Cardiac septum (tissue), 1 donor: ENCODE measurements at regions not wholly inside any gene's neighbourhood (a gene's known extent, or its start where the extent isn't known, plus 50 kb on each side); places are given as distances from the start of the nearest gene placed in this dataset.

Experiments
- DNase-seq: peaks from one replicate; pipeline ENCODE4 v3.0.0-alpha.2; 2020; ENCODE audit warnings: low spot score
- intact Hi-C: fragments of 100-400 bp; cut with DNase I; formaldehyde crosslinking; loops from one replicate; pipeline ENCODE4 v1.14.0; 2022
- donor health status: DM: no; HTN: no; CAD: no.

DNA sequence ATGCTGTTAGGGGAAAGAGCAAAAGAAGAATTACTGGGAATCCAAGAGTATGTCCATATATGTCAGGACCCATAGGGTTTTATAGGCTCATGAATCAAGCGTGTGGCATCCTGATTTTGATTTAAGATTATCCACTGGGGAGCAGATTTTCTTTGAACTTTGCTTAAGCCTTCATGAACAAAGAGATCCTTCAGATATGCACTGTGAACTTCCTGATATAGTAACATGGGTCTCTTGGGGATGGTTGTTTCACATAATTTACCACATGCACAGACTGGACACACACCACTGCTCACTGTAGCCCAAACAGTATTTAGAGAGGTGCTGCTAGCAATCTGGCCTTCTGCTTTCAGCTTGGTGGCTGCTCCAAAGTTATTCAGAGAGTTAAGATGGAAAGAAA, 200.9 kb upstream of the ZPLD1 start:
- no peak for DNase-seq
- intact Hi-C loops, result no loop called here

- intact Hi-C loops, result no loop called here
- DNase-seq, result no peak
Measured at GRCh38 chr3:102235679-102236078, 199.1 kb upstream of the ZPLD1 start.

GRCh38 chr3:102237181-102237580, 197.6 kb upstream of the ZPLD1 start:
- no peak for DNase-seq
- intact Hi-C loops, result no loop called here

DNA sequence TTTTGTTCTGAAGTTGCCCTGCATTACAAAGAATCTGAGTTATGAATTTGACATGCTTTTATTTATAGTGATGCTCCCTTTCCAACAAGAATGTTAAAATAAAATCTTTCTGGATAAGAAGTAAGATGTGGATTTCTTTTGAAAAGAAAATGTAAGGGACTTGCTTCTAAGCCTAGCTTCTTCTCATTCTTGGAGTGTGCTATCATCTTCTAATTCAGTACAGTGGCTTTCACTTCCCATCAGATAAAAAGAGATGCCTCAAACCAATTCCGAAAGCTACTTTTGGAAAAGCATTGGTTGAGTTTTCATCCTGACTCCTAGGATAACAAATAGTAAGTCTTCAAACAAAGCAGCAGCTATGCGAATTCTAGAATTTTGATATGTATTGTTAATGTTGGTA, 197.0 kb upstream of the ZPLD1 start:
- DNase-seq, result no peak
- intact Hi-C loops, result no loop called here

GRCh38 chr3:102238362-102238761, 196.5 kb upstream of the ZPLD1 start:
- DNase-seq, result no peak
- intact Hi-C loops, result no loop called here

- DNase-seq, result no peak
- intact Hi-C loops, result no loop called here
Measured at GRCh38 chr3:102240720-102241119, 194.1 kb upstream of the ZPLD1 start.

- intact Hi-C loops, result no loop called here
- DNase-seq, result no peak
Measured at GRCh38 chr3:102248981-102249705, 185.7 kb upstream of the ZPLD1 start.

DNA sequence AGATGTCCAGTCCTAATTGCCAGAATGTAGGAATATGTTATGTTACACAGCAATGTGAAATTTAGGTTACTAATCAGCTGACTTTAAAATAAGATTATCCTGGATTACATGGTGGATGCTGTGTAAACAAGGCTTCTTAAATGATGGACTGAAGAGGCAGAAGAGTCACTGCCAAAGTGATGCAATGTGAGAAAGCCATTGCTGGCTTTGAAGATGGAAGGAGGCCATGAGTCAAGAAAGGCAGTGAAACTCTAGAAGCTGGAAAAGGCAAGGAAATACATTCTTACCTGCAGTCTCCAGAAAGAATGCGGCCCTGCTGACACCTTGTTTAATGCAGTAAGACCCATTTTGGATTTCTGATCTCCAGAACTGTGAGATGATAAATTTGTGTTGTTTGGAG, 179.1 kb upstream of the ZPLD1 start:
- no peak for DNase-seq
- intact Hi-C loops, result no loop called here

- intact Hi-C loops, result no loop called here
- DNase-seq, result no peak
Measured at GRCh38 chr3:102258666-102259227, 176.1 kb upstream of the ZPLD1 start.

- intact Hi-C loops, result no loop called here
- no peak for DNase-seq
Measured at GRCh38 chr3:102259663-102260062, 175.2 kb upstream of the ZPLD1 start.

DNA sequence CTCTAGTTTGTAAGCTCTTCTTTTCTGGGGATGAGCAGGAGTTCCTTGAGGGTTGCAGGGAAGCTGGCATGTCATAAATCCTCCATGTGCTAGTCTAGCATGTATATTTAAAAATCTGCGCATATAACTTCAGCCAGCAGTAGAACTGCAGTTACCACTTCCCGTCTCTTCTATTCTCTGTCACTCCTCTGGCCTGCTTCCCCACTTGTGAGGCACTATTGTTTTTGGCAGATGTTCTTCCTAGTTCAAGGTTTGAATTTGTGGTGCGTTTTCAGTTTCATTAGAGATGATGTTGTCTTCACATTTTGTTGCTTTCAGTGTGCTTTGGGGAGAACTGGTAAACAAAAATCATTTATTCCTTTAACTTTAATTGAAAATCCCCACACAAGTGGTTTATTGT, 169.1 kb upstream of the ZPLD1 start:
- no peak for DNase-seq
- intact Hi-C loops, result no loop called here

DNA sequence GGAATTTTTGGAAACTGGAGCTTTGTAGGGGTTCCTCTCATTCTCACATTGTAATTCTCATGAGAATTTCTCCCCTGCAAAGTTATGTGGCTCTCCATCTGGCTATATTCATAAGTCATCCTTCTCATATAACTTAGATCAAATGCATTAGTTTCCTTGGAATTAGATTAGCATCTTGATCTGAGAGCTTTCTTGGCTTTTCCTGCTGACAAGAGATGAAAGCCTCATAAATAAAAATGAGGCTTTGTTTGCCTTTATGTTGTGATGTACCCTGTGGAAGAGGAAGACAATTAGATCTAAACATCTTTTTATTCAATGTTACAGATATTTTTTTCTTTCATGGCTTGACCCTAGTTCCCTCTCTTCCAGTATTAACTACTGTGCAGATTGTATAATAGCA, 165.4 kb upstream of the ZPLD1 start:
- intact Hi-C loops, result no loop called here

DNA sequence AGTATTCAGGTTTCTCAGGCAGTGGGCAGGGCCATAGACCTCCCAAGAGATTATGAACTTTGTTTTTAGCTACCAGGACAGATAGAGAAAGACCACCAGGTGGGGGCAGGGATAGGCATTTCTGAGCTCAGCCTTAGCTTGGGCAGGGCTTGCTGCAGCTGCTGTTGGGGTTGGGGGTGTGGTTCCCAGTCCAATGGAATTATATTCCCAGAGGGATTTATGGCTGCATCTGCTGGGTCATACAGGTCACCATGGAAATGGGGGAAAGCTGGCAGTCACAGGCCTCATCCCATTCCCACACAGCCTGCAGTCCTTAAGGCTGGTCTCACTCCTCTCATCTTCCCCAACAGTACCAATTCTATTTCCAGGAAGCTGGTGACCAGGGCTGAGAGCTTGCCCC, 144.6 kb upstream of the ZPLD1 start:
- no peak for DNase-seq
- intact Hi-C loops, result no loop called here

More for the DNA sequence above, 165.4 kb upstream of the ZPLD1 start:
- DNase-seq, result no peak

GRCh38 chr3:102295756-102296155, 139.1 kb upstream of the ZPLD1 start:
- intact Hi-C loops, result no loop called here

DNA sequence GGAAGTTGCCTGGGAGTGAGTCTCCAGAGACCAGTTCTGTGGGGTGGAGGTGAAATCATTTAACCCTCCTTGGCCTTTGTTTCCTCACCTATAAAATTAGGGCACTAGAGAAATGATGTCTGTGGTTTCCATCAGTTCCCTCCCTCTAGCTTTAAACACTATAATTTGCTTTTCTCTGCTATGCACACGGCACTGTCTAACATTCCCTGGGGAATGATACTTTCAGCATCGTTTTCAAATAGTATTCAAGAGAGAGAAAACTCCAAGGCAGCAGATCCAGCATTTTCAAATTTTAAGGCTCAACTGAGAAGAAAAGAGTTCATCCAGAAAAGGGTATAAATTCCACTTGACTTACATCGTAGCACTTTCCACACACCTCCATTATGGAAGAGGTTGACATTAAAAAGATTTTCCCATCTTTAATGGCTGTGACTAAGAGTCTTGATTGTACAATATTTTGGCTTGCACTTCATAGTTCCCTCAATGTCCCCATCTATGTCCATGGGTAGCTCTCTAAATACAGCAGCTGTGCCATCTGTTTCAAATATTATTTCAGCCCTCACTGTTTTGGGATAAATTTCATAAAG, 137.7 kb upstream of the ZPLD1 start:
- DNase-seq, result no peak
- intact Hi-C loops, result no loop called here

More at GRCh38 chr3:102295756-102296155, 139.1 kb upstream of the ZPLD1 start:
- DNase-seq, result no peak

- intact Hi-C loops, result no loop called here
- no peak for DNase-seq
Measured at GRCh38 chr3:102299125-102299877, 135.5 kb upstream of the ZPLD1 start.

DNA sequence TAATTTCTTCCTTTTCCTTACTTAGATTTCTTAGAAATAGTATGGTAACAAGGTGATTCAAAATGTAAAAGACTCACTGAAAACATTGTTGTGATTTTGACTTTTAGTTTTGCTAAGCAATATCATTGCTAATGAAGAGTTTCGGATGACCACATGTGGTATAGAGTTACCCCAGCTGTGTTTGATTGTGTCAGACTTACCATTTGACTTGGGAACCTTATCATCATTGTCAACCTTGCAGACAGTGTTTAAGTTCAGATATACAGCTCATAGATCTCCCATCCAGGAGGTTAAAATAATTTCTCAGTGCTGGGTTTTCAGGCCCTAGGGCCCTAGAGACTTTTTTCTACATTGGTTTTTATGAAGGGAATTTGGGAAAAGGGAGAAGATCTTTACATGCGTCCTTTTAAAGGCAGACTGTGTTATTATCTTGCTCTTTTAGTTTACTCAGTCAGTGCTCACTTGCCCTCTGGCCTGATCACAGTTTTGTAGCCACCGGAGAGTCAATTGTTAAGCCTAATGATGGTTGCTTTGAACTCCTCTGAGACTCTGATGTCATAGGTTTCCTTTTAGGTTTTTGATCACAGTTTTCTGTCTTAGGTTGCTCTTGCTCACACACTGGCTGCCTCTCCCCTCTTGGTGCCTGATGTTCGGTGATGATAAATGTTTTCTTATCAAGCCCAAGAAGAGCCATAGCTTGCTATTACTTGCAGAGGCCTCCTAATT, 133.5 kb upstream of the ZPLD1 start:
- no peak for DNase-seq
- intact Hi-C loops, result loop anchor here (10.0 kb wide), 1 partner anchor 883 kb away; no protein-coding TSS in a partner anchor

DNA sequence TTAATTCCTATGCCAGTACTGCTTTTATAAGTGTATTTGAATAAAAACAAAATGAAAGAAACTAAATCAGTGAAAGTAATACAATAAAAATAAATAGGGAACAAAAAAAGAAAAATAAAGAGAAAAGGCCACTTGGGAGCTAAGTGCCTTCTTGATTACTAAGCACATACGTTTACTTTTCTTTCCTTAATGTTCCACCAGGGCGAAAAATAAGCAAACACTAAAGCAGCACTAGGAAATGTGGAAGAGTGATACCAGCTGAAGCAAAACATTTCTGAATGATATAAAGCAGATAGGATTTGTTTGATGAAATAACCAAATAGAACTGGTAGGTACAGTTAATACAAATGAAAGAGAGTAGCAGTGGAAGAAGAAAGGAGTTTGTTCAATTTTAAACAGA, 132.8 kb upstream of the ZPLD1 start:
- intact Hi-C loops, result loop anchor here (10.0 kb wide), 1 partner anchor 883 kb away; no protein-coding TSS in a partner anchor
- no peak for DNase-seq

DNA sequence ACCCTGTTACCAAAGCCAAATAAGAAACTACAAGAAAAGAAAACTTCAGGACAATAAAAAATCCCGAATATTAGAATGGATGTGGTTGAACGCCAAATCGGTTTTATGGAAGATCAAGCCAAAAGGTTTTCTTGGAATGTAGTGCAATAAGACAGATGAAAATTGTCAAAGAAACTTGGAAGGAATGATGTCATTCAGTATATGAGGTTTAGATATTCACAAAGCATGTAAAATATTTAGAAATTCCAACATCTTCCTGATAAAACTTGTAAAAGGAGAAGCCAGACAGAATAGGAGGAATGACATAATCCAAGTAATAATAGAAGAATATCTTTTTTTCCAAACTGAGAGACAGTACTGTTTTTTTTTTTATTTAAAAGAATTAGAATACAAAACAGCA, 130.3 kb upstream of the ZPLD1 start:
- no peak for DNase-seq
- intact Hi-C loops, result loop anchor here (10.0 kb wide), 1 partner anchor 880 kb away; no protein-coding TSS in a partner anchor

DNA sequence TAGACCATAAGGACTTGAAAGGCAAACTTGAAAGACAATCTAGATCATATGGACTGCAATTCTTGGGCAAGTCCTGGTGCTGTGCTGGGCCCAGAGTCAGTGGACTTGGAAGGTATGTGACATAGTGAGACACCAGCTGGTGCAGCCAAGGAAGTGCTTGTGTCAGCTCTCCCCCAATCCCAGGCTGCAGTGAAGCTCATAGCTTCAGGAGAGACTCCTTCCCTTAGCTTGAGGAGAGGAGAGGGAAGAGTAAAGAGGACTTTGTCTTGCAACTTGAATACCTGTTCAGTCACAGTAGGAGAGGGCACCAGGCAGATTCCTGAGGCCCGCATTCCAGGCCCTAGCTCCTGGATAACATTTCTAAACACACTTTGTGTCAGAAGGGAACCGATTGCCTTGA, 127.4 kb upstream of the ZPLD1 start:
- intact Hi-C loops, result loop anchor here (10.0 kb wide), 1 partner anchor 877 kb away; no protein-coding TSS in a partner anchor
- DNase-seq, result no peak
